IMR-90 (cell line): ENCODE measurements at regions not wholly inside any gene's neighbourhood (a gene's known extent, or its start where the extent isn't known, plus 50 kb on each side); places are given as distances from the start of the nearest gene placed in this dataset.

Experiments
- ATAC-seq: fragments of 200-7000 bp; cut with Tn5 transposase; 2 replicates; pipeline ENCODE4 v1.9.1; 2020; ENCODE audit warnings: low read depth, mild to moderate bottlenecking, moderate library complexity
- BruUV-seq: library from RNA; stranded (reverse); fragments of 400-500 nt; replicated peaks from 2 replicates; lab custom pipeline; 2021; lab: Mats Ljungman, UMichigan
- CTCF ChIA-PET: fragments of 300-600 bp; formaldehyde crosslinking; extraction: SDS; loops from one replicate; lab custom pipeline; 2021; ENCODE audit warnings: antibody characterized with exemption; lab: Yijun Ruan, JAX
- POLR2A ChIA-PET: fragments of 300-600 bp; sonication (Branson Sonifier 250); formaldehyde crosslinking; loops from one replicate; lab custom pipeline; 2022; ENCODE audit warnings: antibody characterized with exemption; ENCODE audit not compliant: unreplicated experiment; lab: Charles Lee
- DNase-seq: peaks from one replicate; pipeline ENCODE4 v3.0.0; 2013
- H2AFZ ChIP-seq: replicated peaks from 2 replicates; pipeline ENCODE3; 2013; ENCODE audit warnings: low read length, mild to moderate bottlenecking; ENCODE audit not compliant: poor library complexity
- H2AK5ac ChIP-seq: 2 replicates; pipeline ENCODE4 v1.6.1; 2013; ENCODE audit warnings: low read depth, low read length, inconsistent platforms
- H2AK9ac ChIP-seq: replicated peaks from 2 replicates; pipeline ENCODE3; 2013; ENCODE audit warnings: mild to moderate bottlenecking, low read depth, low read length, moderate library complexity; ENCODE audit not compliant: poor library complexity
- H2BK120ac ChIP-seq: 2 replicates; pipeline ENCODE4 v1.6.1; 2013; ENCODE audit warnings: low read depth, low read length, inconsistent platforms
- H2BK15ac ChIP-seq: 3 replicates; pipeline ENCODE4 v1.6.1; 2013; ENCODE audit warnings: low read depth, low read length, inconsistent platforms
- H2BK20ac ChIP-seq: 2 replicates; pipeline ENCODE4 v1.6.1; 2013; ENCODE audit warnings: low read depth, mild to moderate bottlenecking, inconsistent platforms, low read length, moderate library complexity
- H2BK5ac ChIP-seq: 2 replicates; pipeline ENCODE4 v1.6.1; 2013; ENCODE audit warnings: mild to moderate bottlenecking, low read depth, low read length, inconsistent platforms; ENCODE audit not compliant: poor library complexity, severe bottlenecking
- H3K14ac ChIP-seq: replicated peaks from 2 replicates; pipeline ENCODE4 v1.6.1; 2013; ENCODE audit warnings: low read depth, low read length, inconsistent platforms
- H3K18ac ChIP-seq: 2 replicates; pipeline ENCODE4 v1.6.1; 2013; ENCODE audit warnings: low read depth, low read length, control low read depth
- H3K23ac ChIP-seq: 2 replicates; pipeline ENCODE4 v1.6.1; 2013; ENCODE audit warnings: low read depth, low read length, inconsistent platforms
- H3K27ac ChIP-seq: 2 replicates; pipeline ENCODE4 v1.5.1; 2013; ENCODE audit warnings: mild to moderate bottlenecking, control low read depth, low read length; ENCODE audit not compliant: insufficient read depth
- H3K27me3 ChIP-seq: 2 replicates; pipeline ENCODE4 v1.6.1; 2013; ENCODE audit warnings: low read length; ENCODE audit not compliant: control insufficient read depth, insufficient read depth
- H3K36me3 ChIP-seq: 2 replicates; pipeline ENCODE4 v1.6.1; 2013; ENCODE audit warnings: low read length, mixed read lengths; ENCODE audit not compliant: control insufficient read depth, insufficient read depth
- H3K4ac ChIP-seq: 2 replicates; pipeline ENCODE4 v1.6.1; 2013; ENCODE audit warnings: low read depth, low read length, inconsistent platforms
- H3K4me1 ChIP-seq: 2 replicates; pipeline ENCODE4 v1.6.1; 2013; ENCODE audit warnings: low read length, mixed read lengths; ENCODE audit not compliant: control insufficient read depth, insufficient read depth
- H3K4me2 ChIP-seq: 2 replicates; pipeline ENCODE4 v1.6.1; 2013; ENCODE audit warnings: low read depth, mild to moderate bottlenecking, control low read depth, low read length, moderate library complexity
- H3K4me3 ChIP-seq: 2 replicates; pipeline ENCODE4 v1.5.1; 2013; ENCODE audit warnings: low read depth, mild to moderate bottlenecking, control low read depth, low read length, moderate library complexity; ENCODE audit not compliant: insufficient read depth
- H3K56ac ChIP-seq: 2 replicates; pipeline ENCODE4 v1.6.1; 2013; ENCODE audit warnings: low read length, inconsistent platforms; ENCODE audit not compliant: insufficient read depth; ENCODE audit errors: extremely low read depth
- H3K79me1 ChIP-seq, 2 experiments: 2 replicates each; pipeline ENCODE4 v1.6.1; 2013; ENCODE audit warnings: low read length in 2 of 2, inconsistent platforms in 1 of 2, low read depth in 1 of 2
- H3K9ac ChIP-seq: 2 replicates; pipeline ENCODE4 v1.6.1; 2013; ENCODE audit warnings: low read depth, low read length, control low read depth
- H3K9me1 ChIP-seq: 2 replicates; pipeline ENCODE4 v1.6.1; 2013; ENCODE audit warnings: low read length, inconsistent platforms; ENCODE audit not compliant: insufficient read depth
- H3K9me3 ChIP-seq: 2 replicates; pipeline ENCODE4 v1.6.1; 2013; ENCODE audit warnings: low read length; ENCODE audit not compliant: control insufficient read depth, insufficient read depth
- H4K20me1 ChIP-seq: 2 replicates; pipeline ENCODE4 v1.6.1; 2013; ENCODE audit warnings: low read length, inconsistent platforms; ENCODE audit not compliant: insufficient read depth
- H4K5ac ChIP-seq: 2 replicates; pipeline ENCODE4 v1.6.1; 2013; ENCODE audit warnings: mild to moderate bottlenecking, low read depth, low read length, control low read depth
- H4K8ac ChIP-seq, 2 experiments: 2 replicates each; pipeline ENCODE4 v1.6.1; 2013; ENCODE audit warnings: low read depth in 2 of 2, low read length in 2 of 2, control low read depth in 1 of 2, inconsistent platforms in 1 of 2
- H4K91ac ChIP-seq: 2 replicates; pipeline ENCODE4 v1.6.1; 2013; ENCODE audit warnings: low read depth, low read length, inconsistent platforms; ENCODE audit not compliant: insufficient read depth
- BHLHE40 ChIP-seq: fragments of 150-350 bp; IDR thresholded peaks from 2 replicates; pipeline ENCODE4 v1.6.1; 2016; ENCODE audit warnings: mild to moderate bottlenecking, low read depth, low read length
- CEBPB ChIP-seq: IDR thresholded peaks from 2 replicates; pipeline ENCODE4 v1.6.1; 2012; ENCODE audit warnings: low read depth, low read length, improper control_type of control experiment
- CHD1 ChIP-seq: IDR thresholded peaks from 2 replicates; pipeline ENCODE4 v1.6.1; 2012; ENCODE audit warnings: low read depth, low read length, improper control_type of control experiment
- CTCF ChIP-seq: conservative IDR thresholded peaks from 2 replicates; pipeline ENCODE4 v1.5.1; 2012; ENCODE audit warnings: mild to moderate bottlenecking, low read depth, low read length, improper control_type of control experiment
- FOS ChIP-seq: fragments of 150-350 bp; IDR thresholded peaks from 2 replicates; pipeline ENCODE4 v1.6.1; 2016; ENCODE audit warnings: low read depth, low read length
- MAFK ChIP-seq: IDR thresholded peaks from 2 replicates; pipeline ENCODE4 v1.6.1; 2012; ENCODE audit warnings: low read depth, low read length, improper control_type of control experiment
- MAZ ChIP-seq: IDR thresholded peaks from 2 replicates; pipeline ENCODE4 v1.6.1; 2012; ENCODE audit warnings: low read depth, mild to moderate bottlenecking, low read length, improper control_type of control experiment, moderate library complexity, borderline replicate concordance
- MXI1 ChIP-seq: IDR thresholded peaks from 2 replicates; pipeline ENCODE4 v1.6.1; 2012; ENCODE audit warnings: low read depth, mild to moderate bottlenecking, low read length, moderate library complexity, borderline replicate concordance
- NFE2L2 ChIP-seq: fragments of 150-350 bp; IDR thresholded peaks from 2 replicates; pipeline ENCODE4 v1.6.1; 2016; ENCODE audit warnings: low read depth, mild to moderate bottlenecking, low read length
- RCOR1 ChIP-seq: IDR thresholded peaks from 2 replicates; pipeline ENCODE4 v1.6.1; 2012; ENCODE audit warnings: mild to moderate bottlenecking, low read length, improper control_type of control experiment; ENCODE audit not compliant: insufficient replicate concordance
- RFX5 ChIP-seq: IDR thresholded peaks from 2 replicates; pipeline ENCODE4 v1.8.0; 2012; ENCODE audit warnings: low read depth, mild to moderate bottlenecking, low read length, moderate library complexity
- SMC3 ChIP-seq: fragments of 150-350 bp; IDR thresholded peaks from 2 replicates; pipeline ENCODE4 v1.6.1; 2016; ENCODE audit warnings: low read depth, mild to moderate bottlenecking, antibody characterized with exemption, low read length, moderate library complexity
- WGBS, 2 experiments: methylation state at CpG; one replicate each; pipeline versions ENCODE4 v1.1.5 to v1.1.7; 2013; ENCODE audit warnings: missing lambda C conversion rate in 2 of 2; ENCODE audit not compliant: insufficient read length in 1 of 2; ENCODE audit errors: extremely low coverage in 2 of 2; 5-methylcytosine and 5-hydroxymethylcytosine counted together
- dilution Hi-C: fragments of 300-500 bp; cut with HindIII; formaldehyde crosslinking; loops from one replicate; pipeline ENCODE4 v1.14.3; 2018; ENCODE audit warnings: low sequenced_read_pairs; ENCODE audit not compliant: unreplicated experiment
- in situ Hi-C: fragments of 300-500 bp; cut with MboI; formaldehyde crosslinking; loops from 3 replicates; pipeline ENCODE4 v1.14.3; 2019; ENCODE audit warnings: low sequenced_read_pairs, inconsistent platforms, mixed read lengths
- intact Hi-C: fragments of 100-400 bp; cut with micrococcal nuclease; formaldehyde crosslinking; loops from 2 replicates; pipeline ENCODE4 v1.10.0; 2022
- TF ChIP-seq, protein P1 (sequence below): fragments of 150-350 bp; IDR thresholded peaks from 2 replicates; pipeline ENCODE4 v1.6.1; 2017; ENCODE audit warnings: mild to moderate bottlenecking, antibody characterized with exemption, low read length, low read depth
- TF ChIP-seq, protein P2 (sequence below): fragments of 150-350 bp; IDR thresholded peaks from 2 replicates; pipeline ENCODE4 v1.6.1; 2016; ENCODE audit warnings: low read depth, mild to moderate bottlenecking, low read length, moderate library complexity, borderline replicate concordance

GRCh38 chr13:99811067-99811700, 160.4 kb downstream of the ZIC5 start:
- no peak overlapping the region for H3K27ac ChIP-seq
- ChIA-PET POLR2A (no interaction called here), CTCF (no interaction called here)
- no peaks in the 10 kb centered on the region for H3K4me1 ChIP-seq
- H3K36me3 ChIP-seq: no peaks in the 10 kb centered on the region
- no peak overlapping the region for H2BK15ac ChIP-seq
- intact Hi-C loops: no loop called here
- H4K5ac ChIP-seq: no peak overlapping the region
- no peak overlapping the region for H2AK5ac ChIP-seq
- no peak overlapping the region for H3K4me2 ChIP-seq
- in situ Hi-C loops: no loop called here
- BruUV-seq: no TSS peak
- no peak overlapping the region for H3K14ac ChIP-seq
- TF ChIP-seq CEBPB: no peak
- no peak for TF ChIP-seq MAZ
- no peak for TF ChIP-seq MXI1
- TF ChIP-seq RFX5: no peak
- no peak for TF ChIP-seq CTCF
- no peak for TF ChIP-seq SMC3
- no peak for TF ChIP-seq FOS
- TF ChIP-seq CHD1: no peak
- no peak for TF ChIP-seq NFE2L2
- no peak for TF ChIP-seq MAFK
- no peak for TF ChIP-seq BHLHE40
- TF ChIP-seq, protein P1, sequence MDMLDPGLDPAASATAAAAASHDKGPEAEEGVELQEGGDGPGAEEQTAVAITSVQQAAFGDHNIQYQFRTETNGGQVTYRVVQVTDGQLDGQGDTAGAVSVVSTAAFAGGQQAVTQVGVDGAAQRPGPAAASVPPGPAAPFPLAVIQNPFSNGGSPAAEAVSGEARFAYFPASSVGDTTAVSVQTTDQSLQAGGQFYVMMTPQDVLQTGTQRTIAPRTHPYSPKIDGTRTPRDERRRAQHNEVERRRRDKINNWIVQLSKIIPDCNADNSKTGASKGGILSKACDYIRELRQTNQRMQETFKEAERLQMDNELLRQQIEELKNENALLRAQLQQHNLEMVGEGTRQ: no peak
- no peak for TF ChIP-seq RCOR1
- TF ChIP-seq, protein P2, sequence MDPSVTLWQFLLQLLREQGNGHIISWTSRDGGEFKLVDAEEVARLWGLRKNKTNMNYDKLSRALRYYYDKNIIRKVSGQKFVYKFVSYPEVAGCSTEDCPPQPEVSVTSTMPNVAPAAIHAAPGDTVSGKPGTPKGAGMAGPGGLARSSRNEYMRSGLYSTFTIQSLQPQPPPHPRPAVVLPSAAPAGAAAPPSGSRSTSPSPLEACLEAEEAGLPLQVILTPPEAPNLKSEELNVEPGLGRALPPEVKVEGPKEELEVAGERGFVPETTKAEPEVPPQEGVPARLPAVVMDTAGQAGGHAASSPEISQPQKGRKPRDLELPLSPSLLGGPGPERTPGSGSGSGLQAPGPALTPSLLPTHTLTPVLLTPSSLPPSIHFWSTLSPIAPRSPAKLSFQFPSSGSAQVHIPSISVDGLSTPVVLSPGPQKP: no peak
- no peak overlapping the region for H3K4ac ChIP-seq
- H2BK20ac ChIP-seq: no peak overlapping the region
- H2AFZ ChIP-seq: no peak overlapping the region
- no peaks in the 10 kb centered on the region for H4K20me1 ChIP-seq
- H3K9ac ChIP-seq: no peak overlapping the region
- no peak overlapping the region for H2AK9ac ChIP-seq
- H3K9me1 ChIP-seq: no peaks in the 10 kb centered on the region; the same call in 1 of the 2 replicates
- H2BK5ac ChIP-seq: no peak overlapping the region
- H4K8ac ChIP-seq: no peak overlapping the region
- DNase-seq: no peak
- no peaks in the 10 kb centered on the region for H3K9me3 ChIP-seq
- 25% methylated on average over 3 of the region's 7 CpGs; no CpG with 5 or more reads in 1 of the 2 experiments for WGBS, 2 experiments
- no peak overlapping the region for H3K4me3 ChIP-seq
- no peak overlapping the region for H3K18ac ChIP-seq
- no peaks in the 10 kb centered on the region for H3K79me1 ChIP-seq
- H3K56ac ChIP-seq: no peak overlapping the region
- no peaks in the 10 kb centered on the region; the same call in 1 of the 2 replicates for H3K27me3 ChIP-seq
- no peak overlapping the region for H2BK120ac ChIP-seq
- dilution Hi-C loops: no loop called here
- H4K91ac ChIP-seq: no peak overlapping the region
- H3K23ac ChIP-seq: no peak overlapping the region
- ATAC-seq: no peak
